ENCODE measurements at regions not wholly inside any gene's neighbourhood (a gene's known extent, or its start where the extent isn't known, plus 50 kb on each side); places are given as distances from the start of the nearest gene placed in this dataset.

DNA sequence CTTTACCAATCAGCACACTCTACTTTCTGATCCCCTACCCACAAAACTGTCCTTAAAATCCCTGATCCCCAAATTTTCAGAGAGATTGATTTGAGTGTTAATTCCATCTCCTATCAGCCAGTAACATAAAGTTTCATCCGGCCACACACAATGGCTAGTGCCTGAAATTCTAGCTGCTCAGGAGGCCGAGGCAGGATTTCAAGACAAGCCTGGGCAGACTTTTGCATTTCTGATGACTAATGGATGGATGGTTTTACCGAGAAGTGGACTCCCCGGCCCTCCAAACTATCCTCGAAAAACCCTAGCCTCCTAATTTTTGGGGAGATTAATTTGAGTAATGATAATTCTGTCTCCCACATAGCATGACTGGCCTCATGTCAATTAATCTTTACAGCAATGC, 269.8 kb upstream of the POU1F1 start:
- TF ChIP-seq EZH2phosphoT487 (IDR thresholded peaks at IDR 0.05; ENCODE audit: low read depth) = no peak
- no peak for TF ChIP-seq CTCF (IDR thresholded peaks at IDR 0.05; ENCODE audit: low read depth, low read length)

Data from OCI-LY3 (cell line).